Heart right ventricle (tissue), 16 donors: ENCODE measurements at regions not wholly inside any gene's neighbourhood (a gene's known extent, or its start where the extent isn't known, plus 50 kb on each side); places are given as distances from the start of the nearest gene placed in this dataset.

ENCODE experiments used
- ATAC-seq, 8 donors: fragments of 200-7000 bp; cut with Tn5 transposase; one replicate each; pipeline ENCODE4 v1.9.1; 2020; ENCODE audit warnings: mild to moderate bottlenecking in 8 of 8, moderate library complexity in 8 of 8, moderate number of reproducible peaks in 1 of 8
- DNase-seq, 2 donors: peaks; one replicate each; pipeline ENCODE4 v3.0.0-alpha.2; 2020
- H3K27ac ChIP-seq, 10 donors: fragments of 200-600 bp; sonication (generic) in 2 of 10; one replicate each; pipeline versions ENCODE4 v1.5.0 to v1.8.0; 2020 to 2022; ENCODE audit warnings: mild to moderate bottlenecking in 3 of 10
- H3K27me3 ChIP-seq, 7 donors: fragments of 200-600 bp; one replicate each; pipeline ENCODE4 v1.8.0; 2021 to 2022; ENCODE audit warnings: mild to moderate bottlenecking in 2 of 7
- H3K36me3 ChIP-seq, 9 donors: fragments of 200-600 bp; sonication (generic) in 1 of 9; one replicate each; pipeline versions ENCODE4 v1.5.0 to v1.8.0; 2020 to 2022; ENCODE audit warnings: mild to moderate bottlenecking in 2 of 9
- H3K4me1 ChIP-seq, 9 donors: fragments of 200-600 bp; sonication (generic) in 1 of 9; one replicate each; pipeline versions ENCODE4 v1.5.0 to v1.8.0; 2020 to 2022; ENCODE audit warnings: mild to moderate bottlenecking in 4 of 9
- H3K4me3 ChIP-seq, 10 donors: fragments of 200-600 bp; sonication (generic) in 2 of 10; one replicate each; pipeline versions ENCODE4 v1.5.0 to v1.8.0; 2020 to 2022; ENCODE audit warnings: mild to moderate bottlenecking in 7 of 10, moderate library complexity in 2 of 10
- H3K9me3 ChIP-seq, 11 donors: fragments of 200-600 bp in 10 of 11; sonication (generic) in 2 of 11; one replicate each; pipeline versions ENCODE4 v1.5.0 to v1.8.0; 2013 to 2022; ENCODE audit warnings: mild to moderate bottlenecking in 2 of 11, control low read depth in 1 of 11, moderate library complexity in 1 of 11
- WGBS, 2 donors: extraction: QIAGEN DNeasy Blood & Tissue Kit; methylation state at CpG; one replicate each; pipeline ENCODE4 v1.1.7; 2013; ENCODE audit warnings: inconsistent platforms in 1 of 2; 5-methylcytosine and 5-hydroxymethylcytosine counted together
- intact Hi-C, 10 donors: fragments of 100-400 bp; cut with DNase I; formaldehyde crosslinking; loops; one replicate each; pipeline versions ENCODE4 v1.11.1 to v1.14.2; 2022
- TF ChIP-seq, protein P1 (sequence below), 9 donors: fragments of 200-600 bp; sonication (generic) in 2 of 9; IDR thresholded peaks; one replicate each; pipeline versions ENCODE4 v1.5.0 to v1.8.0; 2021 to 2022; ENCODE audit warnings: antibody characterized with exemption in 9 of 9, mild to moderate bottlenecking in 5 of 9, moderate library complexity in 1 of 9
- donor health status: Arrhythmogenic right ventricular cardiomyopathy.
- donor health status: ischemic (EF 13 %, LVEDD 7.1; RV severe dilation, severe dysfunction).
- donor health status: healthy with polysubstance abuse.
- donor health status: DM: no; HTN: yes; CAD: no.
- donor health status: DM: no; HTN: no; CAD: no.
- donor health status: ischemic (EF 25% LVEDD 6.9; RV normal size, moderate dysfunction).
- donor health status: ischemic (EF 25% LVEDD 5.7; RV mildly dilated, moderate dysfunction).
- donor health status: healthy.
- donor health status: DM: yes; HTN: yes; CAD: no.
- donor health status: Ischemic cardiomyopathy.
- donor health status: ischemic (EF 35%, LVEDD 5.7; RV mildly dilated, moderate dysfunction).
- donor health status: nonischemic (EF 11% LVEDD 7.7; RV severe dilation, severe dysfunction).
- donor health status: DM: yes; HTN: yes; CAD: no.
- donor health status: PGD.
- donor health status: ischemic (EF 29% LVEDD 5.4; RV normal size, mild dysfunction).
- donor health status: nonischemic (EF 23%, LVEDD 6.1; RV moderate dilation, normal function).

- ATAC-seq, result no peak
- DNase-seq, result no peak
- no peak overlapping the region for H3K27ac ChIP-seq
- H3K27me3 ChIP-seq, result no peaks in the 10 kb centered on the region
- WGBS, 2 donors, result 81 to 82% methylated on average over 7 of the region's 7 CpGs
- H3K4me3 ChIP-seq, result no peak overlapping the region
- peaks cover 0 to 13% (median 0%) of the 10 kb centered on the region in 11 donors for H3K9me3 ChIP-seq
- H3K36me3 ChIP-seq, result no peaks in the 10 kb centered on the region
- H3K4me1 ChIP-seq, result no peaks in the 10 kb centered on the region
- TF ChIP-seq, protein P1, sequence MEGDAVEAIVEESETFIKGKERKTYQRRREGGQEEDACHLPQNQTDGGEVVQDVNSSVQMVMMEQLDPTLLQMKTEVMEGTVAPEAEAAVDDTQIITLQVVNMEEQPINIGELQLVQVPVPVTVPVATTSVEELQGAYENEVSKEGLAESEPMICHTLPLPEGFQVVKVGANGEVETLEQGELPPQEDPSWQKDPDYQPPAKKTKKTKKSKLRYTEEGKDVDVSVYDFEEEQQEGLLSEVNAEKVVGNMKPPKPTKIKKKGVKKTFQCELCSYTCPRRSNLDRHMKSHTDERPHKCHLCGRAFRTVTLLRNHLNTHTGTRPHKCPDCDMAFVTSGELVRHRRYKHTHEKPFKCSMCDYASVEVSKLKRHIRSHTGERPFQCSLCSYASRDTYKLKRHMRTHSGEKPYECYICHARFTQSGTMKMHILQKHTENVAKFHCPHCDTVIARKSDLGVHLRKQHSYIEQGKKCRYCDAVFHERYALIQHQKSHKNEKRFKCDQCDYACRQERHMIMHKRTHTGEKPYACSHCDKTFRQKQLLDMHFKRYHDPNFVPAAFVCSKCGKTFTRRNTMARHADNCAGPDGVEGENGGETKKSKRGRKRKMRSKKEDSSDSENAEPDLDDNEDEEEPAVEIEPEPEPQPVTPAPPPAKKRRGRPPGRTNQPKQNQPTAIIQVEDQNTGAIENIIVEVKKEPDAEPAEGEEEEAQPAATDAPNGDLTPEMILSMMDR (IDR thresholded peaks at IDR 0.05), result no peak
- intact Hi-C loops, result no loop called here
These were observed 88.1 kb upstream of the CCSER1 start for GRCh38 chr4:90039122-90039521.

GRCh38 chr4:90051999-90052398, 75.2 kb upstream of the CCSER1 start:
- H3K4me1 ChIP-seq, result no peaks in the 10 kb centered on the region
- H3K36me3 ChIP-seq, result no peaks in the 10 kb centered on the region
- intact Hi-C loops, result no loop called here
- no peak overlapping the region for H3K4me3 ChIP-seq
- H3K27ac ChIP-seq, result no peak overlapping the region
- TF ChIP-seq, protein P1 (IDR thresholded peaks at IDR 0.05), result no peak
- 82 to 84% methylated on average over 3 of the region's 3 CpGs for WGBS, 2 donors
- ATAC-seq (no peak), DNase-seq (no peak)
- H3K27me3 ChIP-seq, result no peaks in the 10 kb centered on the region
- no peaks in the 10 kb centered on the region for H3K9me3 ChIP-seq

GRCh38 chr4:90057091-90057490, 70.1 kb upstream of the CCSER1 start:
- DNase-seq, result no peak
- 52 to 68% methylated on average over 2 of the region's 2 CpGs for WGBS, 2 donors
- H3K4me1 ChIP-seq, result no peaks in the 10 kb centered on the region
- no peak overlapping the region for H3K4me3 ChIP-seq
- no peak for ATAC-seq
- no peaks in the 10 kb centered on the region for H3K9me3 ChIP-seq
- no peaks in the 10 kb centered on the region for H3K27me3 ChIP-seq
- intact Hi-C loops, result no loop called here
- no peaks in the 10 kb centered on the region for H3K36me3 ChIP-seq
- no peak overlapping the region for H3K27ac ChIP-seq
- TF ChIP-seq, protein P1 (IDR thresholded peaks at IDR 0.05), result no peak

DNA sequence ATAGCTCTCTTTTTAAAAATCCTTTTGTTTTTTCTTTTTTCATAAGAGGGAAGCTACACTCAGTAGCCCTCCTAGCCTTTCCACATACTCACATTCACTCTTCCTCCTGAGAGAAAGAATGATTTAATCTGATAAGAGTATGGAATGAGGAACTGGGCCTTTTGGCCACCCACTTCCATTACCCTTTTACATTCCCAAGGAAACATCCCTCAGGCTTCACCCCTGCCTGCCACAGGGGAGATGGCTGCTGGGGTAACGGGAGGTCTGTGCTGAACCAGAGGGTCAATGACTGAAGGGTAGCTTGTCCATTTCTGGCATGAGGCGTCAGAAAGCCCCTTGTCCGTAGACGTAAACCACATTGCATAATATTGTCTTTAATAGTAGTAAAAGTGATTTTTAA, 67.2 kb upstream of the CCSER1 start:
- Histone ChIP-seq H3K36me3 (no peaks in the 10 kb centered on the region), H3K27ac (no peak overlapping the region), H3K4me3 (no peak overlapping the region), H3K27me3 (no peaks in the 10 kb centered on the region), H3K4me1 (no peaks in the 10 kb centered on the region), H3K9me3 (no peaks in the 10 kb centered on the region)
- WGBS, 2 donors, result 83 to 87% methylated on average over 4 of the region's 4 CpGs
- TF ChIP-seq, protein P1 (IDR thresholded peaks at IDR 0.05), result no peak
- no peak for DNase-seq
- intact Hi-C loops, result no loop called here
- ATAC-seq, result no peak

- ATAC-seq (no peak), DNase-seq (no peak)
- Histone ChIP-seq H3K27ac (no peak overlapping the region), H3K36me3 (no peaks in the 10 kb centered on the region), H3K9me3 (no peaks in the 10 kb centered on the region), H3K4me1 (no peaks in the 10 kb centered on the region), H3K27me3 (no peaks in the 10 kb centered on the region), H3K4me3 (no peak overlapping the region)
- intact Hi-C loops, result no loop called here
- WGBS, 2 donors, result 42 to 47% methylated on average over 1 of the region's 1 CpG
- TF ChIP-seq, protein P1 (IDR thresholded peaks at IDR 0.05), result no peak
These were observed 65.3 kb upstream of the CCSER1 start for GRCh38 chr4:90061881-90062280.
